ENCODE measurements at regions not wholly inside any gene's neighbourhood (a gene's known extent, or its start where the extent isn't known, plus 50 kb on each side); places are given as distances from the start of the nearest gene placed in this dataset.

- no peak for TF ChIP-seq CTCF (IDR thresholded peaks at IDR 0.05)
- no peak for TF ChIP-seq POLR2A (IDR thresholded peaks at IDR 0.05)
Observed at GRCh38 chr20:59485576-59486454, 118.5 kb upstream of the PHACTR3 start.
